LNCaP clone FGC (cell line): ENCODE measurements at regions not wholly inside any gene's neighbourhood (a gene's known extent, or its start where the extent isn't known, plus 50 kb on each side); places are given as distances from the start of the nearest gene placed in this dataset.

Source experiments
- DNase-seq: peaks from one replicate; pipeline ENCODE4 v3.0.0-alpha.2; 2011; ENCODE audit warnings: low read depth
- H3K4me3 ChIP-seq: 2 replicates; pipeline ENCODE4 v1.5.1; 2011; ENCODE audit warnings: mild to moderate bottlenecking, low read depth, low read length, control low read depth
- TF ChIP-seq, protein P1 (sequence below): IDR thresholded peaks from 2 replicates; pipeline ENCODE4 v1.5.1; 2012; ENCODE audit warnings: mild to moderate bottlenecking; ENCODE audit not compliant: control insufficient read depth, insufficient read depth; ENCODE audit errors: extremely low read depth

DNA sequence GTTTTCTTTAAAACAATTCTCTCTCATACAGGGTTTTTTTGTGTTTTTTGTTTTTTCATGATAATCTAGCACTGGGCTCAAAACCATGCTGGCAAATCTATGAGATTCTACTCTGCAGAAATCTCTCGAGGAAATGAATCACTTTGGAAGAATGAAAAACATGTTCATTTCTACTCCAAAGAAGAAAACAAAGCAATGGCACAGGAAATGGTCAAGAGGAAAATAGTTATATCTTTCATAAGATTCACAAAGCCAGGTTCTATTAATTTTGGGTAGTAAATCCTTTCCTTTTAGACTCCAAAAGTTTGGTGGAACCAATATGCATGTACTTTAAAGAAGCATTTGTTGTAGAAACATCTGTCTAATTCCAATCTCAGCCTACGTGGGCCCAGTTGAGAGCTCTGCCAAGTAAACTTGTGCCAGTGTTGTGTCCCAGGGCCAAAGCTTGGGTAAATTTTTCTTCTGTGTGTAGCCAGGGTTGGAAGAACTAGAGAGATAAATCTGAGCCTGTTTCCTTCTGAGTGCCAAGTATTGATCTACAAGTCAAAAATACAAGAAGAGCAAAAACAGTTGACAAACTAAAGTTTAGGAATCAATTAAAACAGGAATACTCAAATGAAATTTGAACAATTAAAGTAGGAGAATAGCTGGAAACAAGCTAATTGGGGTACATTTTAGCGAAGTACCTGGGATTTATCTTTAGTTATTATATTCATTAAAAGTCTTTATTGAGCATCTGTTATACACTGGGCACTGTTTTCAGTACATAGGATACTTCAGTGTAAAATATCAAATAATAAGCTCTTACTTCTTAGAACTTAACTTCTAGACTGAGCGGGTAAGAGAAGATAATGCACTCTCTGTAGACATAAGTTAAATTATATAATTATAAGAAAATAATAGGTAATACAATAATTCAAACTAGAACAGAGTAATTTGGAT is 657.5 kb upstream of the NECTIN3 start:
- H3K4me3 ChIP-seq = no peak overlapping the region
- no peak for DNase-seq

DNA sequence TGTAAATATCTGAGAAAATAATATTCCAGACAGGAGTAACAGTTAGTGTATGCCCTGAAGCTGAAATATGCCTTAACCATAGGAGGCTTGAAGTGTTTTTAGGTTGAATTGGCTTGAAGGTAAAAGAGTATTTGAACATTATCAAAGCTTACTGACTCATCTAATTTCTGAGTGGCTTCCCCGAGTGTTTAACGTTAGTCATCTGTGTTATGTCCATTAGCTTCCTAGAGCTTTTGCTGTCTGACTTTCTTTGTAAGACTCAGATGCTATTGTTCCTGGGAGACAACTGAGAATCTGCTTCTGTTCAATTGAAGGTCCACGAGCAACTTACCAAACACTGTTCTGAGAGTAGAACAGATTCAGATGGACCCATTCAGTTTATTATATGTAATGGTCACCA is 656.8 kb upstream of the NECTIN3 start:
- no peak for DNase-seq
- TF ChIP-seq, protein P1, sequence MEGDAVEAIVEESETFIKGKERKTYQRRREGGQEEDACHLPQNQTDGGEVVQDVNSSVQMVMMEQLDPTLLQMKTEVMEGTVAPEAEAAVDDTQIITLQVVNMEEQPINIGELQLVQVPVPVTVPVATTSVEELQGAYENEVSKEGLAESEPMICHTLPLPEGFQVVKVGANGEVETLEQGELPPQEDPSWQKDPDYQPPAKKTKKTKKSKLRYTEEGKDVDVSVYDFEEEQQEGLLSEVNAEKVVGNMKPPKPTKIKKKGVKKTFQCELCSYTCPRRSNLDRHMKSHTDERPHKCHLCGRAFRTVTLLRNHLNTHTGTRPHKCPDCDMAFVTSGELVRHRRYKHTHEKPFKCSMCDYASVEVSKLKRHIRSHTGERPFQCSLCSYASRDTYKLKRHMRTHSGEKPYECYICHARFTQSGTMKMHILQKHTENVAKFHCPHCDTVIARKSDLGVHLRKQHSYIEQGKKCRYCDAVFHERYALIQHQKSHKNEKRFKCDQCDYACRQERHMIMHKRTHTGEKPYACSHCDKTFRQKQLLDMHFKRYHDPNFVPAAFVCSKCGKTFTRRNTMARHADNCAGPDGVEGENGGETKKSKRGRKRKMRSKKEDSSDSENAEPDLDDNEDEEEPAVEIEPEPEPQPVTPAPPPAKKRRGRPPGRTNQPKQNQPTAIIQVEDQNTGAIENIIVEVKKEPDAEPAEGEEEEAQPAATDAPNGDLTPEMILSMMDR = no peak
- H3K4me3 ChIP-seq = no peak overlapping the region

More for the DNA sequence above, 657.5 kb upstream of the NECTIN3 start:
- TF ChIP-seq, protein P1 = no peak

DNA sequence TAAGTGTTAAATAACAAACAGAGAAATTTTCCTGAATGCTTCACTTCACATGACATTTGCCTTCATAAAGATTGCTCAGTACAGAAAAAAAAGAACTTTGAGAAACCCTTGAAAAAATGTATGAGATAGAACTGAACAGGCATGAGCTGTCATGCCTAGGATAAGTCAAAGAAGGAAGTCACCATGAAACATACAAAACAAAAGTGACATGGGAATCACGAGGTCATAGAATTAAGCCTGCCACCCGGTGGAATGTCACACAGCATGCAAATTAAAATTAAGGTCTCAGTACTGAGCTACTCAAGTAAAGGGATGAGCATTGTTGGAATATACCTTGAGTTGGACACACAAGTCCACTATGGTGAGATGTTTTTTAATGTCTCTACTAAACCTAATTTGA is 652.5 kb upstream of the NECTIN3 start:
- TF ChIP-seq, protein P1 = peak; percentile 22
- no peak for DNase-seq
- H3K4me3 ChIP-seq = no peak overlapping the region

DNA sequence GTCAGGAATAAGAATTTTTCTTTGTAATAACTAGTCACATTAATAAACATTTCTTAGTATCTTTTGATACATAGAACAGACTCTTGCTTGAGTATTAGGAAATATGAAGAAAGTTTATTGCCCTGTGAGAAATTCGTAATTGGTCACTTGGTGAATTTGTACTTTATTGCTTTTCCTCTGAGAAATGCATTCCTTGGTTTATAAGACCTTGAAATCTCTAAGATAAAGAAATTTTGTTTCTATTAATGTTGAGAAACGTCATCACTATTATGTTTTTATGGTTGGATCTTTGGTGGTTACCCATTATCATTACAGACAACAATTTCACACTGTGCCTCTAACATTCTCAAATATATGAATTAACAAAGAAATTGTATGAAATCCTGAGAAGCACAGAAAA is 652.0 kb upstream of the NECTIN3 start:
- no peak overlapping the region for H3K4me3 ChIP-seq
- no peak for DNase-seq
- TF ChIP-seq, protein P1 = no peak

DNA sequence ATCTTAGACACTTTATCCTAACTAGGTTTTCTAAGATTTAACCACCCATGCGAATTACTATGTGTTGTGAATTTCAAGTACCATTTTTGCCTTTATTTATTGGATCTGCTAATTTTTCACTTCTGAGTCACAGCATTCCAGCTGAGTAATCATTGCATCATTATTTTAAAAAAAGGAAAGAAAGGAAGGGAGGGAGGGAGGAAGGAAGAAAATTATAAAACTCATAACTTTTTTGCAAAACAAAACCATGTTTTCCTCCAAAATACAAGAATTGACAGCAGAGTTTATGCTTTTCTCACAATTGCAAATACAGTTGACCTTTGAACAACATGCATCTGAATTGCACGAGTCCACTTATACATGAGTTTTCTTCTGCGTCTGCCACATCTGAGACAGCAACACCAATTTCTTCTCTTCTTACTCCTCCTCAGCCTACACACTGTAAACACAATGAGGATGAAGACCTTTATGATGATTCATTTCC is 651.4 kb upstream of the NECTIN3 start:
- no peak overlapping the region for H3K4me3 ChIP-seq
- TF ChIP-seq, protein P1 = no peak
- no peak for DNase-seq

DNA sequence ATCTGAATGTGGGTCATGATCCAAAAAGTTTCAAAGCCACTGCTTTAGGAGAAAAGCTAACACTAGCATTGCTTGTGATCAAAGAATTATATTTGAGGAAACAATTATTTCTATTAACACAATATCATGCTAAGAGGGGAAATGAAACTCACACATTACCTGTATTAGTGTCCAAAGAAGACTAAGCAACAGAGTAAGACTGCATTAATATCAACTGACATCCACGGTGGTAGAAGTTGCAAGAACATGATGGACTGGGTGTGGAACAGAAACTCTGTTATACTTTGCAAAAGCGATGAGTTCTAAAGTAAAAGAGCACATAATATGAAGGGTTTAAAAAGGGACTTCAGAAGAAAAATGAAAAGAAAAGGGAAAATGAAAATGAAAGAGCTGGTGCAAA is 648.3 kb upstream of the NECTIN3 start:
- H3K4me3 ChIP-seq = no peak overlapping the region
- TF ChIP-seq, protein P1 = no peak
- DNase-seq = no peak
